PC-9 (cell line): ENCODE measurements at regions not wholly inside any gene's neighbourhood (a gene's known extent, or its start where the extent isn't known, plus 50 kb on each side); places are given as distances from the start of the nearest gene placed in this dataset.

Source experiments
- BruUV-seq: library from RNA; stranded (reverse); fragments of 400-500 nt; replicated peaks from 2 replicates; lab custom pipeline; 2021; lab: Mats Ljungman, UMichigan
- CTCF ChIA-PET: fragments of 300-600 bp; sonication (Branson Sonifier 250); formaldehyde crosslinking; loops from one replicate; lab custom pipeline; 2022; ENCODE audit warnings: antibody characterized with exemption; lab: Charles Lee
- POLR2A ChIA-PET: fragments of 300-600 bp; sonication (Branson Sonifier 250); formaldehyde crosslinking; loops from one replicate; lab custom pipeline; 2022; ENCODE audit warnings: antibody characterized with exemption; ENCODE audit not compliant: unreplicated experiment; lab: Charles Lee
- DNase-seq, 2 experiments: peaks; one replicate each; pipeline versions ENCODE4 v3.0.0 to v3.0.0-alpha.2; 2015 to 2022; ENCODE audit warnings: mixed read lengths in 1 of 2
- H2AFZ ChIP-seq: fragments of 200-600 bp; sonication (generic); 2 replicates; pipeline ENCODE4 v1.8.1; 2017; ENCODE audit warnings: antibody characterized with exemption
- H3F3A ChIP-seq: fragments of 200-600 bp; sonication (generic); 2 replicates; pipeline ENCODE4 v1.8.1; 2017; ENCODE audit warnings: antibody characterized with exemption, mild to moderate bottlenecking, low read depth; ENCODE audit not compliant: insufficient read depth
- H3K27ac ChIP-seq: fragments of 200-600 bp; sonication (generic); 2 replicates; pipeline ENCODE4 v1.6.1; 2016; ENCODE audit warnings: mixed run types
- H3K27me3 ChIP-seq: fragments of 200-600 bp; sonication (generic); 2 replicates; pipeline ENCODE4 v1.6.1; 2016; ENCODE audit warnings: low read depth, mixed run types; ENCODE audit not compliant: insufficient read depth
- H3K36me3 ChIP-seq: fragments of 200-600 bp; sonication (generic); 2 replicates; pipeline ENCODE4 v1.6.1; 2016; ENCODE audit warnings: low read depth, mixed run types
- H3K4me1 ChIP-seq: fragments of 200-600 bp; sonication (generic); replicated peaks from 2 replicates; pipeline ENCODE4 v1.6.1; 2016; ENCODE audit warnings: mixed run types; ENCODE audit not compliant: insufficient read depth
- H3K4me2 ChIP-seq: fragments of 200-600 bp; sonication (generic); 2 replicates; pipeline ENCODE4 v1.6.1; 2017; ENCODE audit warnings: mixed run types
- H3K4me3 ChIP-seq: fragments of 200-600 bp; sonication (generic); 2 replicates; pipeline ENCODE4 v1.6.1; 2016; ENCODE audit warnings: mixed run types
- H3K79me2 ChIP-seq: fragments of 200-600 bp; sonication (generic); 2 replicates; pipeline ENCODE4 v1.6.1; 2017; ENCODE audit warnings: low read depth, mixed run types
- H3K9me2 ChIP-seq: fragments of 200-600 bp; sonication (generic); 2 replicates; pipeline ENCODE4 v1.8.1; 2017; ENCODE audit warnings: mild to moderate bottlenecking; ENCODE audit not compliant: insufficient read depth
- H3K9me3 ChIP-seq: fragments of 200-600 bp; sonication (generic); 2 replicates; pipeline ENCODE4 v1.8.1; 2016; ENCODE audit warnings: low read depth; ENCODE audit not compliant: insufficient read depth
- H4K20me1 ChIP-seq: fragments of 200-600 bp; sonication (generic); 2 replicates; pipeline ENCODE4 v1.8.1; 2017; ENCODE audit not compliant: insufficient read depth
- EZH2 ChIP-seq: fragments of 200-600 bp; sonication (generic); IDR thresholded peaks from 2 replicates; pipeline ENCODE4 v1.8.0; 2017; ENCODE audit warnings: antibody characterized with exemption, low read depth
- intact Hi-C: fragments of 100-400 bp; cut with micrococcal nuclease; formaldehyde crosslinking; loops from one replicate; pipeline ENCODE4 v1.10.0; 2022; ENCODE audit not compliant: unreplicated experiment
- TF ChIP-seq, protein P1 (sequence below): fragments of 200-600 bp; sonication (generic); conservative IDR thresholded peaks from 2 replicates; pipeline ENCODE4 v1.6.1; 2017; ENCODE audit warnings: mixed run types, antibody characterized with exemption, mild to moderate bottlenecking, moderate library complexity

DNA sequence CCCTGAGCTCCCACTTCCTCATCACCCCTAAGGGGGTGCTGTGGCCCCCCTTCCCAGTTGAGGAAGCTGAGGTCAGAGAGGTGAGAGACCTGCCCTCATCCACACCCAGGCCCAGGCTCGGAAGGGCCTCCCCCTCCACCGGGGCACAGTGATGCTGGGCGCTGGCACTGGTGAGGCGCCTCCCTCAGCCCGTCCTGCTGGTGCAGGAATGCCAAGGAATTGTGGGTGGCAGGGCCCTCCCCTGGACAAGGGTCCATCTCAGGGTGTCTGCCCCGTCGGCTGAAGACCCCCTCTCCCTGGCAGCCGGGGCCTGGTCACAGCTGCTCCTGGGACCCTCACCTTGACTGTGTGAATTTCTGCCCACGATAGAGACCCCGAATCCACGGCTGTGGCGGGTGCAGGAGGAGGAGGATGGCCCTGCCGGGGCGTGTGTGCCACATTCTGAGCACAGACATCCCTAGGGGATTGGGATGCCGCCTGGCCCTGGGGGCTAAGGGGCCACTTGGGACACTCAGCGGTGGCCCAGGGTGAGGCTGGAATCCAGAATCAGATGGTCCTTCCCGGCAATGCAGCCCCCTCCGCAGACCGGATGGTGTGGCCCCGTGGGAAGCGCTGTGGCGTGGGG lies 70.2 kb upstream of the GATA5 start:
- Histone ChIP-seq H3F3A (no peaks in the 10 kb centered on the region), H4K20me1 (no peaks in the 10 kb centered on the region; the same call in 1 of the 2 replicates), H3K9me2 (no peaks in the 10 kb centered on the region), H3K4me3 (no peak overlapping the region), H2AFZ (no peak overlapping the region), H3K27me3 (peaks cover 99% of the 10 kb centered on the region), H3K9me3 (no peaks in the 10 kb centered on the region), H3K79me2 (no peaks in the 10 kb centered on the region), H3K4me1 (no peaks in the 10 kb centered on the region), H3K36me3 (no peaks in the 10 kb centered on the region), H3K4me2 (no peak overlapping the region), H3K27ac (no peak overlapping the region)
- TF ChIP-seq EZH2, result no peak
- TF ChIP-seq, protein P1, sequence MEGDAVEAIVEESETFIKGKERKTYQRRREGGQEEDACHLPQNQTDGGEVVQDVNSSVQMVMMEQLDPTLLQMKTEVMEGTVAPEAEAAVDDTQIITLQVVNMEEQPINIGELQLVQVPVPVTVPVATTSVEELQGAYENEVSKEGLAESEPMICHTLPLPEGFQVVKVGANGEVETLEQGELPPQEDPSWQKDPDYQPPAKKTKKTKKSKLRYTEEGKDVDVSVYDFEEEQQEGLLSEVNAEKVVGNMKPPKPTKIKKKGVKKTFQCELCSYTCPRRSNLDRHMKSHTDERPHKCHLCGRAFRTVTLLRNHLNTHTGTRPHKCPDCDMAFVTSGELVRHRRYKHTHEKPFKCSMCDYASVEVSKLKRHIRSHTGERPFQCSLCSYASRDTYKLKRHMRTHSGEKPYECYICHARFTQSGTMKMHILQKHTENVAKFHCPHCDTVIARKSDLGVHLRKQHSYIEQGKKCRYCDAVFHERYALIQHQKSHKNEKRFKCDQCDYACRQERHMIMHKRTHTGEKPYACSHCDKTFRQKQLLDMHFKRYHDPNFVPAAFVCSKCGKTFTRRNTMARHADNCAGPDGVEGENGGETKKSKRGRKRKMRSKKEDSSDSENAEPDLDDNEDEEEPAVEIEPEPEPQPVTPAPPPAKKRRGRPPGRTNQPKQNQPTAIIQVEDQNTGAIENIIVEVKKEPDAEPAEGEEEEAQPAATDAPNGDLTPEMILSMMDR, result no peak
- ChIA-PET POLR2A (no interaction called here), CTCF (no interaction called here)
- DNase-seq, result no peak
- intact Hi-C loops, result no loop called here
- no TSS peak for BruUV-seq

DNA sequence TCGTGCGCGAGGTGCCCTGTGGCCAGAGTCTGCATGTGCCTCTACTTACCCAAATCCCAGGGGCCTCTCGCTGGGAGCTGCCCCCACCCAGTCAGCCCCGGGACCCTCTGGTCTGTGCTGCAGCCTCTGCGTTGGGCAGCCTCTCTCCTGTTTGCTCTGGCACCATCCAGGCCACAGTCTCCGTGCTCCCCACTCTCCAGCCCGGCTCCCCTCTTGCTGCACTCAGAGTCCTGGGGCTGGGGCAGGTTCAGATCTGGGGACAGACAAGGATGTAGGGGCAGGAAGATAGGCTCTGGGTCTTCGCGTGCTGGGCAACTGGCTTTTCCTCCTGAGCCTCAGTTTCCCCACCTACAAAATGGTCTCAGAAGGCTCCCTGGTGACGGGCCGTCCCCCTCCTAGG lies 70.8 kb upstream of the GATA5 start:
- H2AFZ ChIP-seq, result no peak overlapping the region
- H3K27me3 ChIP-seq, result peaks cover 99% of the 10 kb centered on the region
- no peak for TF ChIP-seq EZH2
- TF ChIP-seq, protein P1, result no peak
- intact Hi-C loops, result no loop called here
- no peaks in the 10 kb centered on the region for H3F3A ChIP-seq
- no peaks in the 10 kb centered on the region for H3K79me2 ChIP-seq
- H3K9me2 ChIP-seq, result no peaks in the 10 kb centered on the region
- no peaks in the 10 kb centered on the region for H3K36me3 ChIP-seq
- H3K4me1 ChIP-seq, result no peaks in the 10 kb centered on the region
- no peak for DNase-seq
- no peaks in the 10 kb centered on the region; the same call in 1 of the 2 replicates for H4K20me1 ChIP-seq
- no TSS peak for BruUV-seq
- CTCF ChIA-PET, result no interaction called here
- POLR2A ChIA-PET, result no interaction called here
- H3K27ac ChIP-seq, result no peak overlapping the region
- no peaks in the 10 kb centered on the region for H3K9me3 ChIP-seq
- no peak overlapping the region for H3K4me2 ChIP-seq
- H3K4me3 ChIP-seq, result no peak overlapping the region

DNA sequence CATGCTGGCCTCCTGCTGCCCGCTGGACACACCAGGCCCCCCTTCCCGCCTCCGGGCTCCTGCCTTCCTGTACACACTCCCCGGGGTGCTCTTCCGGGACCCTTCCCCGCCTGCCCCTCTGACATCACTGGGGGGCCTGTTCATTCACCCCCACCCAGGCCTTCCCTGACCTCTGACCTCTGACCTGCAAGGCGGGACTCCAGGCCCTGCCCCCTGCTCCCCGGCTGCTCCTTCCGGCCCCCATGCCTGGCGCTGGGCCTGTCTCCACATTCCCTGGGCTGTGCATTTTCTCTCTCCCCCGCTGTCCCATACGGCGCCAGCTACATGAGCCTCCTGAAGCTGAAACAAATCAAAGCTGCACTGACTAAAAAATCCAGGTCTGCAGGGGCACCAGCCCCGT lies 71.6 kb upstream of the GATA5 start:
- H3F3A ChIP-seq, result no peaks in the 10 kb centered on the region
- intact Hi-C loops, result no loop called here
- no peaks in the 10 kb centered on the region for H3K9me3 ChIP-seq
- no peaks in the 10 kb centered on the region for H3K36me3 ChIP-seq
- H3K79me2 ChIP-seq, result no peaks in the 10 kb centered on the region
- TF ChIP-seq, protein P1, result no peak
- no peak for TF ChIP-seq EZH2
- H3K4me1 ChIP-seq, result no peaks in the 10 kb centered on the region
- ChIA-PET CTCF (no interaction called here), POLR2A (no interaction called here)
- H4K20me1 ChIP-seq, result peaks cover 2% of the 10 kb centered on the region; the same call in 1 of the 2 replicates
- DNase-seq, result no peak
- H3K27me3 ChIP-seq, result peaks cover 97% of the 10 kb centered on the region
- no peak overlapping the region for H3K4me2 ChIP-seq
- H3K4me3 ChIP-seq, result no peak overlapping the region
- no TSS peak for BruUV-seq
- H3K27ac ChIP-seq, result no peak overlapping the region
- no peak overlapping the region for H2AFZ ChIP-seq
- H3K9me2 ChIP-seq, result no peaks in the 10 kb centered on the region
